ENCODE measurements at regions not wholly inside any gene's neighbourhood (a gene's known extent, or its start where the extent isn't known, plus 50 kb on each side); places are given as distances from the start of the nearest gene placed in this dataset.
A peak's percentile ranks its signal among the peaks of the same experiment; 100 is the strongest.

DNA sequence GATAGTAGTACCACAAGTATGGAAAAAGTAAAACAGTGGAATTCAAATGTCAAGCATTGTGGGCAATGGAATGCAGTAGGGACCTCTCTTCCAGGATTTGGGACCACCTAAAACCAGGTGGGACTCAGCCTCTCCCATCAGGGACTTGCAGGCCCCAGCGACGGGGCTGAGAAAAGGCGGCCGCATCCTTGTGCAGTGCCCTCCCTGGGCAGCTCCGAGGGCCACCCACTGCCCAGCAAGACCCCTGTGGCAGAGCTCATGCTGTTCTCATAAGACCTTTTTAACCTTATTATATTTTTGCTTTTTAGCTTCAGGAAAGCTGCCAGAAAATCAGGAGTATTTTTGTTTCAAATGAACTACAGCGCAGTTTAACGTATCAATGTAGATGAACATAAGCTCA lies 142.6 kb upstream of the RPS6KA2 start:
- peaks cover 25% of the 10 kb centered on the region for H3K4me1 Mint-ChIP-seq
- no peaks in the 10 kb centered on the region for H3K27me3 Mint-ChIP-seq (ENCODE audit: insufficient read depth, low read depth)
- no peak overlapping the region for H3K27ac Mint-ChIP-seq
- no peak overlapping the region for H3K27ac ChIP-seq
- no peak overlapping the region for H3K9ac ChIP-seq
- TF ChIP-seq CTCF (IDR thresholded peaks at IDR 0.05) (no peak), EZH2 (IDR thresholded peaks at IDR 0.05) (no peak), EZH2phosphoT487 (IDR thresholded peaks at IDR 0.05) (no peak)
- no peak overlapping the region for H2AFZ ChIP-seq (replicated peaks)
- H3K79me2 ChIP-seq (ENCODE audit: low read depth): no peaks in the 10 kb centered on the region
- no peaks in the 10 kb centered on the region for H3K36me3 ChIP-seq
- no peak overlapping the region for H3K4me2 ChIP-seq
- H4K20me1 ChIP-seq (ENCODE audit: low read depth): no peaks in the 10 kb centered on the region
- H3K9me3 ChIP-seq (ENCODE audit: low read depth): no peaks in the 10 kb centered on the region
- no peaks in the 10 kb centered on the region for H3K9me3 Mint-ChIP-seq
- no peaks in the 10 kb centered on the region for H3K36me3 Mint-ChIP-seq
- no peak overlapping the region for H3K4me3 Mint-ChIP-seq
- no peaks in the 10 kb centered on the region for H3K27me3 ChIP-seq
- DNase-seq (ENCODE audit: low spot score): no peak
- peaks cover 11% of the 10 kb centered on the region for H3K4me1 ChIP-seq
- no peaks in the 10 kb centered on the region for H3F3A ChIP-seq (ENCODE audit: low read depth)
- no peak overlapping the region for H3K4me3 ChIP-seq

- Histone ChIP-seq H3K27ac (no peak overlapping the region), H3K27me3 (no peaks in the 10 kb centered on the region), H4K20me1 (ENCODE audit: low read depth) (no peaks in the 10 kb centered on the region), H3K4me3 (no peak overlapping the region), H3K9ac (no peak overlapping the region), H3K4me2 (no peak overlapping the region), H2AFZ (replicated peaks) (no peak overlapping the region), H3F3A (ENCODE audit: low read depth) (no peaks in the 10 kb centered on the region), H3K36me3 (no peaks in the 10 kb centered on the region), H3K9me3 (ENCODE audit: low read depth) (no peaks in the 10 kb centered on the region), H3K4me1 (peaks cover 11% of the 10 kb centered on the region), H3K79me2 (ENCODE audit: low read depth) (no peaks in the 10 kb centered on the region)
- Mint-ChIP-seq H3K4me1 (peaks cover 29% of the 10 kb centered on the region), H3K27me3 (ENCODE audit: insufficient read depth, low read depth) (no peaks in the 10 kb centered on the region), H3K36me3 (no peaks in the 10 kb centered on the region), H3K4me3 (no peak overlapping the region), H3K9me3 (no peaks in the 10 kb centered on the region), H3K27ac (no peak overlapping the region)
- no peak for DNase-seq (ENCODE audit: low spot score)
- TF ChIP-seq EZH2 (IDR thresholded peaks at IDR 0.05) (no peak), EZH2phosphoT487 (IDR thresholded peaks at IDR 0.05) (no peak), CTCF (IDR thresholded peaks at IDR 0.05) (no peak)
Measured at GRCh38 chr6:166768761-166769160, 141.7 kb upstream of the RPS6KA2 start.

DNA sequence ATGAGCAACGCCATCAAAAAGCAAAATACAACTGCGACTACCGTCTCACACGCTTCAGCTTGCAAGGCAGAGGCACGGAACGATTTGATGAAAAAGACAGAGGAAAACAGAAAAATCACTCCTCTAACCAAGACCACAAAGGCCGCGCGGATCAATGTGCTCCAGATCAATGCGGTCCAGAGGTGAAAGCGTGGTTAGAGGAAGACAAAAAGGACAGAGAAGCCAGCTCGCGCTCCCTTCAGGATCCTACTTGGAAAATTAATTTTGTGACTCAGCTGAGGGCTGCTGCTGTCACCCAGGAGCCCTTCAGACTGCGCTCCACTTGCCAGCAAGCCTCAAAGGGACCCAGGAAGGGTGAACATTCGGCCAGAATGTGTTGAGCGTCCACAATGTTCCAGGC lies 140.2 kb upstream of the RPS6KA2 start:
- Histone ChIP-seq H3F3A (ENCODE audit: low read depth) (no peaks in the 10 kb centered on the region), H3K36me3 (no peaks in the 10 kb centered on the region), H3K9ac (no peak overlapping the region), H3K27ac (no peak overlapping the region), H4K20me1 (ENCODE audit: low read depth) (no peaks in the 10 kb centered on the region), H3K4me2 (no peak overlapping the region), H3K79me2 (ENCODE audit: low read depth) (no peaks in the 10 kb centered on the region), H3K27me3 (no peaks in the 10 kb centered on the region), H3K9me3 (ENCODE audit: low read depth) (no peaks in the 10 kb centered on the region), H3K4me1 (peaks cover 11% of the 10 kb centered on the region), H3K4me3 (no peak overlapping the region), H2AFZ (replicated peaks) (peak overlapping the region; percentile 54)
- Mint-ChIP-seq H3K4me3 (no peak overlapping the region), H3K36me3 (no peaks in the 10 kb centered on the region), H3K27ac (peak overlapping the region; percentile 52), H3K27me3 (ENCODE audit: insufficient read depth, low read depth) (no peaks in the 10 kb centered on the region), H3K9me3 (no peaks in the 10 kb centered on the region), H3K4me1 (peaks cover 28% of the 10 kb centered on the region)
- TF ChIP-seq EZH2 (IDR thresholded peaks at IDR 0.05) (no peak), CTCF (IDR thresholded peaks at IDR 0.05) (no peak), EZH2phosphoT487 (IDR thresholded peaks at IDR 0.05) (no peak)
- no peak for DNase-seq (ENCODE audit: low spot score)

All from neural progenitor cell (in vitro differentiated cells).